ENCODE measurements at regions not wholly inside any gene's neighbourhood (a gene's known extent, or its start where the extent isn't known, plus 50 kb on each side); places are given as distances from the start of the nearest gene placed in this dataset.

DNA sequence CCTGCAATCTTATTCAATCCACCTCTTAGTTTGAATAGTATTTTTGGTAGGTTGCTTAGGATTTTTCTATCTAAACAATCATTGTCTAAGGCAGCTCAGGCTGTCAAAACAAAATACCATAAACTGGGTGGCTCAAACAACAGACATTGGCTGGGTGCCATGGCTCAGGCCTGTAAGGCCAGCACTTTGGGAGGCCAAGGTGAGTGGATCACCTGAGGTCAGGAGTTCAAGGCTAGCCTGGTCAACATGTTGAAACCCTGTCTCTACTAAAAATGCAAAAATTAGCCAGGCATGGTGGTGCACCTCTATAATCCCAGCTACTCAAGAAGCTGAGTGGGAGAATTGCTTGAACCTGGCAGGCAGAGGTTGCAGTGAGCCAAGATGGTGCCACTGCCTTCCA, 126.7 kb downstream of the CYLD start:
- TF ChIP-seq POLR2A (IDR thresholded peaks at IDR 0.05), result no peak
- no peak for TF ChIP-seq CTCF (IDR thresholded peaks at IDR 0.05)
